Ishikawa (cell line): ENCODE measurements at regions not wholly inside any gene's neighbourhood (a gene's known extent, or its start where the extent isn't known, plus 50 kb on each side); places are given as distances from the start of the nearest gene placed in this dataset.

ENCODE experiments used
- CEBPB ChIP-seq: IDR thresholded peaks from 2 replicates; pipeline ENCODE4 v1.6.1; 2012
- CREB1 ChIP-seq: IDR thresholded peaks from 2 replicates; pipeline ENCODE4 v1.6.1; 2012; ENCODE audit warnings: low read depth
- FOXM1 ChIP-seq: IDR thresholded peaks from 2 replicates; pipeline ENCODE4 v1.6.1; 2012; ENCODE audit warnings: low read depth, borderline replicate concordance
- RAD21 ChIP-seq: IDR thresholded peaks from 2 replicates; pipeline ENCODE4 v1.6.1; 2012; ENCODE audit warnings: low read depth
- TAF1 ChIP-seq: IDR thresholded peaks from 2 replicates; pipeline ENCODE4 v1.6.1; 2012; ENCODE audit warnings: low read depth, mild to moderate bottlenecking
- YY1 ChIP-seq: IDR thresholded peaks from 2 replicates; pipeline ENCODE4 v1.6.1; 2012; ENCODE audit warnings: low read depth
- ZBTB7A ChIP-seq: IDR thresholded peaks from 2 replicates; pipeline ENCODE4 v1.6.1; 2012; ENCODE audit warnings: low read depth

- TF ChIP-seq YY1 (no peak), TAF1 (no peak), RAD21 (no peak), FOXM1 (no peak), CREB1 (no peak), ZBTB7A (no peak), CEBPB (no peak)
Measured at GRCh38 chr11:25741886-25742285, 590.0 kb upstream of the ANO3 start.
